DMS153 treated with DMSO at 0.1 percent for 48 hours (cell line): ENCODE measurements at regions not wholly inside any gene's neighbourhood (a gene's known extent, or its start where the extent isn't known, plus 50 kb on each side); places are given as distances from the start of the nearest gene placed in this dataset.

ENCODE experiments used
- DNase-seq: peaks from one replicate; lab custom pipeline; 2025; ENCODE audit not compliant: unreplicated experiment; lab: John Stamatoyannopoulos, UW

DNA sequence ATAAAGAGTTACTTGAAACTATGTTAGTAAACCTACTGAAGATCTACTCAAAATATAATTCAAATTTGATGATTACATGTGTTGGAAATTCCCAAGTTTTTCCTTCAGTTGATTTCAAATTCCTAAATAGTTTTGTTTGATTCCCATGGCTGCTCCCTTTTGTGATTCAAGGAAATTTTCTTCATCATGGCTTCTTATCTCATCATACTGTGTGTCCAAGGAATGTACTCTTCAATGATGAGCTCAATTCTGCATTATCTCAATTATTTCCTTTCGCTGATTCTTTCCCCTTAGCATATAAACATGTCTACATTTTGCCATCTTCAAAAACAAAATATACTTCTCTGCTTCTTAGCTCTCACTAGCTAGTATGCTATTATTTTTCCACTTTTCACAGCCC lies 460.4 kb upstream of the NAALADL2 start:
- DNase-seq = no peak

DNA sequence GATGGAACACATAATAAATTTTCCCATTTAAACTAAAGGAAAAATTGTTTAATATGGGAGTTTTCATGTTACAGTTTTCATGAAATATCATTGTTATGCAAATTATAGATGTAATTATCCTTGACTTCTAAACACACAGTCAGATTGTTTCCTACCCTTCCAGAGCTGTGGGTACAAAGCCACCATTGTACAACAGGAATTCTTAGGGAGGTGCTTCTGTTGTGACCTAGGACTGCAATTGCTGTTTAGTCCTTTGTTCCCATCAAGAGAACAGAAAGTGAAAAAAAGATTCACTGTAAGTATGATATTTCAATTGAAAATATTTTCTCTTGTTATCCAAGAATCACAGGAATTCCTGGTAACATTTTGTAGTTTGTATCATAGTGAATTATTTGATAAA lies 455.3 kb upstream of the NAALADL2 start:
- DNase-seq = no peak

DNA sequence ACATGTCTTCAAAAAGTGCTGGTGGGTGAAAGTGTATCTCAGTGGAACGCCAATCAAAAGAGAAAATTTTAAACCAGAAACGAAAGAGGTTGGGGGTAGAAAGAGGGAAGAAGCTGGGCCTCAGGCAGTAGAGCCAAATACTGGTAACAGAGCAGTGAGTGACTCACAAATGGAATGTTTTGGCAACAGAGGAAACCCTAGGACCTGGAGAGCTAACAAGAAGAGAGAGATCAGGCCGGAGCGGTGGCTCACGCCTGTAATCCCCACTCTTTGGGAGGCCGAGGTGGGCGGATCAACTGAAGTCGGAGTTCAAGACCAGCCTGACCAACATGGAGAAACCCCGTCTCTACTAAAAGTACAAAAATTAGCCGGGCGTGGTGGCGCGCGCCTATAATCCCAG lies 450.8 kb upstream of the NAALADL2 start:
- DNase-seq = no peak

DNA sequence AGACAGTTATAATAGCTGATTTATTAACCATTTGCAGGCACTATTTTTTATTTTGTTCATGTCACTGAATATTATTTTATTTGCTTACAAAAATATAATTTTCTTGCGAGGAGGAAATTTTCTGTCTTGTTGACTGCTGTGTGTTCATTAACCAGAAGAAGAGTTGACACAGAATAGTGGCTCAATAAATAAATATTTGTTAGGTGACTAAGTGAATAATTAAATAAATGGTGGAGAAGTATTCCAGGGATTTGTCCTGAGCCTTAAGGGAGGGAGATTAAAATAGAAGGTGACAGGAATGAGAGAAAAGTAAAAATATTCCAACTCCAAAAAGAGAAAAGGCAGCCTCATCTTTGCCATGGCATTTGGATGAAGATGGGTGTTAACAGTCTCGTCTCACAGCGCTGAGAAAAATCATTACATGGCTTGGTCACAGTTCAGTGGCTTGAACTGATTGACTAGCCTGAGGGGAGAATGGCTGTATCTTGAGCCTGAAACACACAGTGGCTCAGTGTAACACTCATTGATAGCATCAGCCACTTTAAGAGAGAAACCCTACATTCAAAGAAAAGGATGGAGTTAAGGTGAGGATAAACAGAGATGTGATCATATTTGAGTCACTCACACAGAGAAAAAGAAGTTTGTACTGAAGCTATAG lies 449.9 kb upstream of the NAALADL2 start:
- DNase-seq = no peak

DNA sequence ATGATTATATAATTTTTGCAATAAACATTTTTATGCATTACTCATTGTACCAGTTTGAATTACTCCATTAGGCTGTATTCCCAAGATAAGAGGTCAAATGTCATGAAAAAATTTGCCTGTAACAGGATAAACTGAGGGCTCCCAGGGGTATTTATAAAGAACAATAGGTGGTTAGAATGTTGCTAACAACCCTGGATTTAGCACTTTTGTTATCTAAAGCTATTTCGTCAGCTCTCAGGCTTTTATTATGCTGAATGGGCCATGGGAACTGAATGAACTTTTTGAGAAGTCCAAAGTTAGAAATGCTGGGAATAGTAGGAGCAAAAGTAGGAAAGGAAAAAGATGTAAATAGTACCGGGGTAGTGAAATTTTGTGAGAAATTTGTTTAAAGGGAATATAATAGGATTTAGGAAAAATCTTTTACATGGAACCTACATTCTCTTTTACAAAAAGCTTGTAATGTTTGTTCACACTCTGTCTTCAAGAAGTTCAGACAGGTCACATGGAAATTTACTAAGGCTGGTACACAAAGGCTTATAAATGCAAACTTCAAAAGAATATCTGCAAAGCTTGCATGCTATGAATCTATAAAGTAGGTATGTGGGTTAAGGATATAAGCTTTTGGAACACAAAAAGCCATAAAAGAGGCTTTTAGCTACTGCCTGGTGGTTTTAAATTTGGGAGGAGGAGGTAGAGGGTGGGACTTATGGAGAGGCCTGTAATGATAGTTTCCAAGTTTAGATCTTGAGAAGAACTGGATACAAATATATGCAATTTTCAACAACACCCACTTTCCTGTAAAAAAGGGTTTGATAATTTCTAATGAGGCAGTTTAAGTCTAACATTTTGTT lies 445.8 kb upstream of the NAALADL2 start:
- no peak for DNase-seq

DNA sequence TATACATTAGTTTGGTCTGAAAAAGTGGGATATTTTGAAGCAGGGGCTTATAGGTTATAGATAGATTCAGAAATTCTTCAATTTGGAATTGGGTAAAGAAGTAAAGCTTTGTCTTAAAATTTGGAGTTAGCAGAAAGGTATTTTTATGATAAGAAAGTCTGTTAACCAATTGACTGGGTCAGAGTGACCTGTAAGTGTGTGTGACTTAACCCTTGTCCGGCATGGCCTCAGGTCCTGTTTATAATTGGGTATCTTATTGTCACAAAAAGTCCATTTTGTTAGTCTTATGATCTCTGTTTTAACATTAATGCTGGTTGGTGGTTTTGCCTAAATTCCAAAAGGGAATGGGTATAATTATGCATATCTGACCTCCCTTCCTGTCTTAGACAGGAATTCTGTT lies 444.2 kb upstream of the NAALADL2 start:
- DNase-seq = no peak

DNA sequence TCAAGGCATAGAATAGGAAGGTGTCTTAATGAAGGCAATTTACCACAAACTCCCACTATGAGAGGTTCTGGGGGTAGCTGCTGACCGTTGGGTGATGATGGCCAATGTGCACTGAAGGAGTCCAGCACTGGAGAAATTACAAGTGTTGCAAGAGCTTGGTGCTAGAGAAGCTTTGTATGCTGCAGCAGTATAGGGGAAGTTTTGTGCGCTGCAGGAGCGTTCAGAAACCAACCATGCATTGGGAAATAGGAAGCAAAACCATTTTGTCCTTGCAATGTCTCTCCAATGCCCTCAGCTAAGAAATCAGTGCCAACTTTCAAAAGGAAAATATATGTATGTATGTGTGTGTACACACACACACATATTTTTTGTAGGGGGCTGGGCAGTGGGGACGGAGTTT lies 441.6 kb upstream of the NAALADL2 start:
- no peak for DNase-seq

DNA sequence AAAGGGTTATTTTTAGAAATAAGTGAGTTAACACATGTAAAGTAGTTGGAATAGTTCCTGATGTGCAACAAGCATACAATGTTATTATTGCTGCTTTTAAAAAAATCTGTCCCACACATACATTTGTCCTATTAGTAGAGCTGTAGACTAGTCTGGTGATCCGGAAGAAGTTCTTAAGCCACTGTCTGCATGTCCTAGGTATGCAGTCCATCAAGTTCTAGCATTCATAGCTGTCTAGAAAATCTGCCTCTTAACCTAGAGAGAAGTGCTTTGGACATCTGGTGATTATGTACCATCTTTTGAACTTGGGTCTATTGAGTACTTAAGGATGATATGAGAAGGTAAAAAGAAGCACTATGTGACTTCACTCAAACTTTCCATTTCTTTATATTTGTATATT lies 439.9 kb upstream of the NAALADL2 start:
- DNase-seq = no peak

DNA sequence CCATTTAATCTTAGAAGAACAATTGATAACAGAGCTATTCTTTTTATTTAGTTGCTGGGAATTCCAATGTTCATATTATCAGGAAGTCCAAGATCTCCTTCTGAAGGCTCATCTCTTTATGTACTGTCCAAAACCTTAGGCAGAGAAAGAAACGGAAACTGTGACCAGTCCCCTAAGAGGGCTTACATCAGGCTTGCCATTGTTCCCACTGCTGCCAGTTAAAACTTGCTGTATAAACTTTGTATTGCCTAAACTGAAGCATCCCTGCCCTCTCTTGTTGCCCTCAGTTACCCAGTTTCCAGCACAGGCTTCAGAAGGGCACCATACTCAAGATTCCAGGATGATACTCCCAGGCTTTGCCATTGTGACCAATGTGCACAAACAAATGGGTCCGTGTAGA lies 435.2 kb upstream of the NAALADL2 start:
- no peak for DNase-seq

DNA sequence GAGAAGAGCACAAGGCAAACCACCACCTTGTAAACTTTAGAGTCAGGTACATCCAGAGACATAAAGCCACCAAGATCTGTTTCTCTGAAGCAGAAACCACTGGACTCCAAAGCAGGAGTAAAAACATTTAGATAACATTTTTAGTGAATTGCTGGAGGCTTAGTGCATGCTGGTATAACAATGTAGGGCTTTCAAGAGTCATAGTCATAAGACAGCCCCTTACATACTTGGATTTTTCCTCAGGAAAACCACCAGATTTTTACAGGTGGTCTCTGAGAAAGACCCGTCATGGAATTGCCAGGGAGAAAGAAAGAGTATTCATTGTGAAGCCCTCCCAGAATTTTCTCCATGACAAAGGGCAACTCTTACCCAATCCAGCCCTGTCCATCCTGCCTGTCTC lies 434.5 kb upstream of the NAALADL2 start:
- DNase-seq = no peak

DNA sequence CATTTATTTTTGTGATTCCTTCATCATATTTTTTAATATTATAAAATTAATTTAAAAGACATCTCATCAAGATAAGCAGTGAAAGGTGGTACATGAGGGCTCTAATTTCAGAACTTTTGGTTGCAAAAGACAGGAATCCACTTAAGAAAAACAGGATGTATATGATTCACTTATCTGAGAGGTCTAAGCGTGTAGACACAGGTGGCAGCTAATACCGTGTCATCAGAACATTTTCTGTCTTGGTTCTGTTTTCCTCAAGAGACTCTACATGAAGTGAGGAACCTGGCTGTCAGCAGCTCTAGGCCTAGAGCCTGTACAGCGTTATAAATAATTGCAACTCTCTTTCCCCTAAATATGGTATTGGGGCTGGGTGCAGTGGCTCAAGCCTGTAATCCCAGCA lies 433.7 kb upstream of the NAALADL2 start:
- no peak for DNase-seq

DNA sequence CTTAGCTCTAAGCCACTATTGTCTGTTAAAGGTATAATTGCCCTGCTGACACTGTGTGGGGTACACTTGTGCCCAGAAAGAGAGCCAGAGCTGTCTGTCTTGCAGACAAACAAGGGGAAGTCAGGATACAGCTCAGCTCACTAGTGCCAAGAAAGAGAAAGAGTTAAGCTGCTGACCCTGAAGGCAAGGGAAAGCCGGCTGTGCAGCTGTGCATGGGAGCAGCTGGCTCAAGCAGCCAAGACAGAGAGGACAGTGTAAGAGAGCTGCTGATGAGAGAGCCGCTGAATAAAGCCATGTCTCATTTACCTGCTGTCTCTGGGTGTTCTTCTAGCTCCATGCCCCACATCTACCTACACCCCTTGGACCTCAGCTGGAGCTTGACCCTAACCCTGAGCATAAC lies 428.1 kb upstream of the NAALADL2 start:
- no peak for DNase-seq

DNA sequence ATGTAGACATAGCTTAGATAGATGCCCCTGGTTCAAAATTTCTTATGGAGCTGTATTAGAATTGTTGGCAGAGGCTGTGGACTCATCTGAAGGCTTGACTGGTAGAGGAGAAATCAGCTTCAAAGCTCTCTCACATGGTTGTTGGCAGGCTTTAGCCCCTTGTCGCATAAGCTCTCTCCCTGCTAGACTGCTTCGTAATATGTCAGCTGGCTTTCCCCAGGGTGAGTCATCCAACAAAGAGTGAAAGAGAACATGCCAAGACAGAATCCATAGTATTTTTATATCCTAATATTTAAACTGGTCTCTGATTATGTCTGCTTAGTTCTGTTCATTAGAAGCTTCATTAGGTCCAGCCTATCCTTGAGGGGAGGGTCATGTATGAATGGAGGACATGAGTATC lies 427.4 kb upstream of the NAALADL2 start:
- DNase-seq = no peak

DNA sequence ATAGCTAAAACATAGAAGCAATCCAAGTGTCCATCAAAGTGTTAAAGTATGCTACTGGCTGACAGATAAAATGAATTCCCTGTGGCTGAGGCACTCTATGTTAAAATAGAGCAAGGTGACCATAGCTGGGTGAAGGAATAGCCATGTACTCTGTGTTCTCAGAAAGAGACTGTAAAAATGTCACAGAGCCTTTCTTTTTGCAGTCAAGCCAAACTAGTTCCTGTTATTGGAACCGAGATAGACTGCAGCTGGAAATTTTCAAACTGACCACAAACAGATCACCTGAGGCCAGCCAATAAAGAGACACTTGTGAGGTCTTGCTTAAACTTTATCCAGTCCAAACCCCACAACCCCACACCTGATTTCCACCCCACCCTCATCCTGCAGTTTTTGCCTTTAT lies 422.8 kb upstream of the NAALADL2 start:
- DNase-seq = no peak

DNA sequence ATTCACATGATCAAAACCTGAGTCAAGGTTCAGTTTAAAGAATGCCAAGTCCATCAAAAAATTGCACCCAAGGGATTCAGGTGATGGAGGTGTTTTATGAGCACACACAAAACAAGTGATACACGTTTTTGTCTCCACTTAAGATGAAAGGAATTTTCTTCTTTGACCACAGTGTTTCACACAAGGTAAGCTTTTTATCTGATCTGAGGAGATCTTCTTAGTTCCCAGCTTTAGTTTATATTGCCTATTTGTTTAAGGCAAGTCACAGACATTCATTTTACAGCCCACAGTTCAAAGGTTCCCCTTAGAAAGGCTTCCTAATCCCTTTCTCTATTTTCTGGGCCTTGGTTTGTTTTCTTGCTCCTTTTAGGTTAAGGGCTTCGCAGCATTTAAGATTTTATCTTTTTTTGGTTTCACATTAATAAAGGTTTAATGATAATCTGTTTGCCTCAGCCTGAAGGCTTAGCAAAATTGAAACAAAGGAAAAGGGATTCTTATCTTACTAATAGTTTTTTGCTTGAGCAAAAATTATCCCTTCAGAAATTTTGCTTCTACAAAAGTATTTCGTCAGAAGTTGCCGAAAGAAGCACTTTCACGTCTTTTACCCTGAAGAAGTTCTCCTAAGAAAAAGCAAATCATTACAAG lies 420.5 kb upstream of the NAALADL2 start:
- no peak for DNase-seq

DNA sequence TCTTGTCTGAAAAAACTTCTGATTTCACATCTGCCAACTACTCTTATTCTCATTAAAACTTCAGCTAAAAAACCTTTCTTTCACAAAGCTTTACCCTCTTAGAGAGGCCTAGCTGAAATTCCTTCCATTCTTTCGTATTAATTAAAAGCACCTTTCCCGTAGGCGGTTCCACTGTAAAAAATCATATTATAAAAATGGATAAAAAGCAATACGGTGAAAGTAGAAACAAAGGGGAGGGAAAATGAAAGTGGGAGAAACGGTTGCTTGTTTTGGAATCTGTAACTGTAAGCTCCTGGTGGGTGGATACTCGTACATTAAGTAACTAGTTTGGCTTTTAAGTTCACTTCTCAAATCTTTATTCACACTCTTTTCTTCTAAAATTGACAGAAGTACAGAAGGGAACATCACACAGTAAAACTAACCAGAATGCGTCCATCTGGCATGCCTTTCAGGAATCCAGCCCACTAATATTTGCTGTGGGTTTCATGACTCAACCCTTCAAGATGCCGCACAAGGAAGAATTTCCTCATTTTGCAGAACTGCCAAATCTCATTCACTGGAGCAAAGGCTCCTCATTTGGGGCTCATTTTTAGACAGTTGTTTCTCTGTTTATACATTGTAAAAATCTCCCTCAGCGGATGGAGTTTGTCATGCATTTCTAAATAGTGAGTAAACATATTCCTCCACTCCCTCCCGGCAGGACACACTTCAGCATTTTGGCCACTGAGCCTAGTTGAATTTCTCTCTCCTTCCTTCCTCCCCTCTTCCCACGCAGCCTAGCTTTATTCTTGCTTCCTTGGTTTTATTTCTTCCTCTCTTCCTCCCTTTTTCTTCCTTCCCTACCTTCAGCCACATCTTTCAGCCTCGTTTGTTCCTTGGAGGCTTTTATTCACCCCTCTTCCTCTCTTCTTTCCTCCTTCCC lies 419.5 kb upstream of the NAALADL2 start:
- no peak for DNase-seq

DNA sequence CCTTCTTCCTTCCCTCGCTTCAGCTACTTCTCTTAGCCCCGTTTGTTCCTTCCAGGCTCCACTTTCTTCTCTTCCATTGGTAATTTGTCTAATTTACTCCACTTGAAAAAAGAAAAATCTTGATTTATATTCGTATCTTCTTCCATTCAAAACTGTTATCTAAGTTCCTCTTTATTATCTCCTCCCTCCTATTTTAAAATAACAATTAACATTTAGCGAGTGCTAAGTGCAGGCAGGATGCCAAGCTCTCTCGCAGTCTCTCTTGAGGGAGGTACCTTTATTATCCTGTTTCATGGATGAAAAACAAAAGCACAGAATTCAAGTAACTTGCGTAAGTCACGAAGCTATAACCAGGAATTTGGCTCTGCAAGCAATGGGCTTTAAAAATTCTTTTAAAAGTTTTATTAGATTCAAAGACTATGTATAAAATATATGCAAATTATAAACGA lies 418.9 kb upstream of the NAALADL2 start:
- peak; percentile 46 for DNase-seq

DNA sequence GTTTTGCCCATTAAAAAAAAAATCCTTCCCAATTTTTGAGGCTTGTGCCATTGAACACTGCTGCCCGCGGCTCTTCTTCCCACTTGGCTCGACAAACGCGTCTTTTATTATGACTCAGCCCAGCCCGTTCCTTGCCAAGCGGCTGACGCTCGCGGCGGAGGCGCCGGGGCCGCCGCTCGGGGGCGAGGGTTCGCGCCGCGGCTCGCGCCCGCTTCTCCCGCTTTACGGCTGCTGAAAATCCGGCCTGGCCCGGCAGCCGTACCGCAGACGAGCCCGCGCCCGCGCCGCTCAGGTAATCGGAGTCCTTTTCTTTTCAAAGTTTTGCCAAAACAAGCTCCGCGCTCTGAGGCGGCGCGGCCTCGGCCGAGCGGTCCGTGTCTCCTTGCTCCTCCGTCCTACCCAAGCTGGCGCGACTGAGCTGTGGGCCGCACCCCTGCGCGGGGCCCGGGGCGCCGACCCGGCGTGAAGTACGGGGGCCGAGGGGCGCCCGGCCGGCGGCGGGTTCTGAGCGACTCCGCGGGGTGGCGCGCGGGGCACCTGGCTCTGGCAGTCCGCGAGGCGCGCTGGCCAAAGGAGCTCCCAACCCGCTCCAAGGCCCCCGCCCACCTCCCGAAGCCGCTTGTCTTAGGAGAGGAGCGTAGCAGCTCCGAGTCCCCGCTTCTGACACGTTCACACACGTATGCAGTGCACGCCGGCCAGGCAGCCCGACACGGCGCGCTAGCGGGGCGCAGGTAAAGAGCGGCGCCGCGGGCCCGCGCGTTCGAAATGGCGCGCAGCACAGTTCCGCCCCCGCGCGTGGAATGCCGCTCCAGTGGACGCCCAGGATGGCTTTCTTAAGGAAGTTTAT lies 418.2 kb upstream of the NAALADL2 start:
- DNase-seq = peak; percentile 58

DNA sequence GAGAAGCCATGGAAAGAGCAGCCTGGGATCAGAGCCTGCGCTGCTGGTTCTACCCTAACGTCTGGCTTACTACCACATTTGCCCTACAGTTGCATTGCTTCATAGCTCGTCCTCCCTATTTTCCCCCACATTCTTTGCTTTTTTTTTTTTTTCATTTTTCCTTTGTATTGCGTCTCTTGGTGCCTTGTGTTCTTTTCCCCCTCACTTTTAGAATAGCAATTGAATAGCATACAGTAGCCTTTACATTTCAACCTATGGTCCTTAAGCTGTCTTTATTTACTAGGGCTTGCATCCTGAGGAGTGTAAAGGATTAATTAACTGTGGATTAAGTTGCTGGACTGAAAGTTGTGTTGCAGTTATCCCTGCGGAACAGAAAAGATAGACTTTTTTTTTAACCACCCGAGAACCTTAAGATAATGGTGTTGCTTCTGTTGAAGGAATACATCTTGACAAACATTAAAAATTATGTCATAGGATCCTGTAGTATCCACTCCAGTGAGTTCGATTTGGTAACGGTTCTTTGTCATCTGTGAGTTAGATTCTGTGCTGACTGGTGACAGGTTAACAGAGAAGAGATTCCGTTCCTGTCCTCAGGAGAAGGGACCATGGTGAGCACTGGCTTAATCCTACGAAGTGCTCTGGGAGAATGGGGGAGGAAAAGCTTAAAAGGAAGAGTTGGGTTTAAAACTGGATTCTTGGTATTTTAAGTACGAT lies 417.4 kb upstream of the NAALADL2 start:
- DNase-seq = peak; percentile 39

DNA sequence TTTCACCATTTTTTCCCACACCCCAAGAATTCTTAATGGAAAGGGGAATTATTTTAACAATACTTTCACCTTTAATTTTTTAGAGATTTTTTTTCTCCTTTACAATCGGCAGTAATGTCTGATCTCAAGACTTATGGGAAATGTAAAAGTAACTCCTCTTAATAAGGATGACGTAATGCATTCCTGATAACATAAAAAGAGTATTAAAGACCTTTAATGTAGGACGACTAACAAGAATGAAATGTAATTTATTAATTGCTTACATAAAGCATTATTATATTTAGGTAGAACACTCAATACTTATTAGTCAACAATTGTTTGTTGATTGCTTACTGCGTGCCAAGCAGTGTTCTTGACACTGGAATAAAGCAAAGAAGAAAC lies 416.8 kb upstream of the NAALADL2 start:
- no peak for DNase-seq
